ENCODE measurements at regions not wholly inside any gene's neighbourhood (a gene's known extent, or its start where the extent isn't known, plus 50 kb on each side); places are given as distances from the start of the nearest gene placed in this dataset.
"Not testable (repeated sequence)": the region's sequence is repeated elsewhere in the genome, so short reads cannot be mapped to it uniquely, and the experiment has no call there.

DNA sequence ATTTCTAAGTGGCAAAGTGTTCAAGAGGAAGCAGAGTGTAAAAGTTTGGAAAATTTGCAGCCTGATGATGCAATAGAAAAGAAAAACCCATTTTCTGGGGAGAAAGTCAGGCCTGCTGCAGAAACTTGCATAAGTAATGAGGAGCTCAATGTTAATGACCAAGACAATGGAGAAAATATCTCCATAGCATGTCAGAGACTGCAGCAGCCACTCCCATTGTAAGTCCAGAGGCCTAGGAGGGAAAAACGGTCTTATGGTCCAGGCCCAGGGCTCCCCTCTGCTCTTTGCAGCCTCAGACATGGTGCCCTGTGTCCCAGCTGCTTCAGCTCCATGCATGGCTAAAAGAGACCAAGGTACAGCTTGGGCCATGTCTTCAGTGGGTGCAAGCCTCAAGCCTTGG is 96.6 kb upstream of the GMNC start:
- Mint-ChIP-seq H3K4me1 (no peaks in the 10 kb centered on the region), H3K36me3 (no peaks in the 10 kb centered on the region), H3K27me3 (ENCODE audit: low read depth in 2 of 2) (no peaks in the 10 kb centered on the region), H3K27ac (no peak overlapping the region), H3K9me3 (peaks cover 0 to 7% of the 10 kb centered on the region in 2 donors), H3K4me3 (no peak overlapping the region)
- 64% methylated on average over 1 of the region's 1 CpG for WGBS (ENCODE audit: insufficient coverage)
- Histone ChIP-seq H3K27ac (ENCODE audit: low read length) (no peak overlapping the region), H3K4me3 (ENCODE audit: low read length) (no peak overlapping the region), H3K9me3 (ENCODE audit: control insufficient read depth, insufficient read depth, low read length) (peaks cover 5% of the 10 kb centered on the region), H3K4me1 (ENCODE audit: control insufficient read depth, insufficient read depth, low read length) (no peaks in the 10 kb centered on the region), H3K27me3 (ENCODE audit: control insufficient read depth, insufficient read depth, low read length) (no peaks in the 10 kb centered on the region), H3K36me3 (ENCODE audit: control insufficient read depth, insufficient read depth, low read length) (no peaks in the 10 kb centered on the region)
- TF ChIP-seq, protein P1, sequence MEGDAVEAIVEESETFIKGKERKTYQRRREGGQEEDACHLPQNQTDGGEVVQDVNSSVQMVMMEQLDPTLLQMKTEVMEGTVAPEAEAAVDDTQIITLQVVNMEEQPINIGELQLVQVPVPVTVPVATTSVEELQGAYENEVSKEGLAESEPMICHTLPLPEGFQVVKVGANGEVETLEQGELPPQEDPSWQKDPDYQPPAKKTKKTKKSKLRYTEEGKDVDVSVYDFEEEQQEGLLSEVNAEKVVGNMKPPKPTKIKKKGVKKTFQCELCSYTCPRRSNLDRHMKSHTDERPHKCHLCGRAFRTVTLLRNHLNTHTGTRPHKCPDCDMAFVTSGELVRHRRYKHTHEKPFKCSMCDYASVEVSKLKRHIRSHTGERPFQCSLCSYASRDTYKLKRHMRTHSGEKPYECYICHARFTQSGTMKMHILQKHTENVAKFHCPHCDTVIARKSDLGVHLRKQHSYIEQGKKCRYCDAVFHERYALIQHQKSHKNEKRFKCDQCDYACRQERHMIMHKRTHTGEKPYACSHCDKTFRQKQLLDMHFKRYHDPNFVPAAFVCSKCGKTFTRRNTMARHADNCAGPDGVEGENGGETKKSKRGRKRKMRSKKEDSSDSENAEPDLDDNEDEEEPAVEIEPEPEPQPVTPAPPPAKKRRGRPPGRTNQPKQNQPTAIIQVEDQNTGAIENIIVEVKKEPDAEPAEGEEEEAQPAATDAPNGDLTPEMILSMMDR (IDR thresholded peaks at IDR 0.05), result no peak
- no peak for DNase-seq
- no peak for ATAC-seq
- intact Hi-C loops (cut with micrococcal nuclease), result no loop called here

DNA sequence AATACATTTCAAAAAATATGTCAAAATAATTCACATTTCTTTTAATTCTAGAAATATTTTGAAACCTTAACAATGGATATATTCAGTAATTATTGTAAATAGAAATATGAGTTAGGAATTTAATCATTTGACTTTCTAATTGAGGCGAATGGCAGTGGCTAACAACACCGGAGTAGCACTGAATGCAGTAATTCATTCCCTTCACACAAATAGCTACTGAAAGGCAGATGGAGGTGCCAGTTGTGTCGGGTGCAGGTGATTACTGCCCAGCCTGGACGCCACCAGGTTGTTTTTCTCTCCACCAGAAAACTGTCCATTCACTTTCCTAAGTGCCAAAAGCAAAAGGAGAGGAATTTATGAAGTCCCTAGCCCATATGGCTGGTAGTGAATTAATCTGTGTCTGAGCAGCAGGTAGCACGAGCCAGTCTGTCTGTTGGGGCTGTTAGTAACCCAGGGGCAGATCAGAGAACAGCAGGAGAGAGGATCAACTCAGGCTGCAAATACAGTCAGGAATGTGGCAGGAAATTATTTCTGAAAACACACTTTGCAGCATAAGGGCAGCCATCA is 79.3 kb upstream of the GMNC start:
- no peak overlapping the region for H3K4me3 ChIP-seq (ENCODE audit: low read length)
- Mint-ChIP-seq H3K4me1 (no peaks in the 10 kb centered on the region), H3K4me3 (no peak overlapping the region), H3K27ac (no peak overlapping the region), H3K27me3 (ENCODE audit: low read depth in 2 of 2) (no peaks in the 10 kb centered on the region), H3K9me3 (peaks cover 3 to 6% of the 10 kb centered on the region in 2 donors), H3K36me3 (no peaks in the 10 kb centered on the region)
- intact Hi-C loops (cut with micrococcal nuclease), result no loop called here
- no peak for ATAC-seq
- DNase-seq, result no peak
- H3K36me3 ChIP-seq (ENCODE audit: control insufficient read depth, insufficient read depth, low read length), result no peaks in the 10 kb centered on the region
- no peak overlapping the region for H3K27ac ChIP-seq (ENCODE audit: low read length)
- no peaks in the 10 kb centered on the region for H3K9me3 ChIP-seq (ENCODE audit: control insufficient read depth, insufficient read depth, low read length)
- WGBS (ENCODE audit: insufficient coverage), result 91% methylated on average over 5 of the region's 5 CpGs
- TF ChIP-seq, protein P1 (IDR thresholded peaks at IDR 0.05), result no peak
- H3K27me3 ChIP-seq (ENCODE audit: control insufficient read depth, insufficient read depth, low read length), result no peaks in the 10 kb centered on the region
- no peaks in the 10 kb centered on the region for H3K4me1 ChIP-seq (ENCODE audit: control insufficient read depth, insufficient read depth, low read length)

DNA sequence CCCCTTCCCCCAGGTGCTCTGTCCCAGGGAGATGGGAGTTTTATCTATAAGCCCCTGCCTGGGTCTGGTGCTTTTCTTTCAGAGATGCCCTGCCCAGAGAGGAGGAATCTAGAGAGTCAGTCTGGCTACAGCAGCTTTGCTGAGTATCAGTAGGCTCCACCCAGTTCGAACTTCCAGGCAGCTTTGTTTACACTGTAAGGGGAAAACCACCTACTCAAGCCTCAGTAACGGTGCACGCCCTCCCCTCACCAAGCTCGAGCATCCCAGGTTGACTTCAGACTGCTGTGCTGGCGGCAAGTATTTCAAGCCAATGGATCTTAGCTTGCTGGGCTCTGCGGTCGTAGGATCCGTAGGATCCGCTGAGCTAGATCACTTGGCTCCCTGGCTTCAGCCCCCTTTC is 72.1 kb upstream of the GMNC start:
- H3K27me3 Mint-ChIP-seq (ENCODE audit: low read depth in 2 of 2); intact Hi-C loops (cut with micrococcal nuclease); H3K36me3 Mint-ChIP-seq; H3K27ac ChIP-seq (ENCODE audit: low read length); H3K4me3 Mint-ChIP-seq; H3K9me3 ChIP-seq (ENCODE audit: control insufficient read depth, insufficient read depth, low read length); H3K4me1 ChIP-seq (ENCODE audit: control insufficient read depth, insufficient read depth, low read length); H3K36me3 ChIP-seq (ENCODE audit: control insufficient read depth, insufficient read depth, low read length); H3K4me3 ChIP-seq (ENCODE audit: low read length); DNase-seq; H3K4me1 Mint-ChIP-seq; H3K27ac Mint-ChIP-seq; H3K27me3 ChIP-seq (ENCODE audit: control insufficient read depth, insufficient read depth, low read length); H3K9me3 Mint-ChIP-seq; ATAC-seq: not testable (repeated sequence)
- 83% methylated on average over 9 of the region's 9 CpGs for WGBS (ENCODE audit: insufficient coverage)

DNA sequence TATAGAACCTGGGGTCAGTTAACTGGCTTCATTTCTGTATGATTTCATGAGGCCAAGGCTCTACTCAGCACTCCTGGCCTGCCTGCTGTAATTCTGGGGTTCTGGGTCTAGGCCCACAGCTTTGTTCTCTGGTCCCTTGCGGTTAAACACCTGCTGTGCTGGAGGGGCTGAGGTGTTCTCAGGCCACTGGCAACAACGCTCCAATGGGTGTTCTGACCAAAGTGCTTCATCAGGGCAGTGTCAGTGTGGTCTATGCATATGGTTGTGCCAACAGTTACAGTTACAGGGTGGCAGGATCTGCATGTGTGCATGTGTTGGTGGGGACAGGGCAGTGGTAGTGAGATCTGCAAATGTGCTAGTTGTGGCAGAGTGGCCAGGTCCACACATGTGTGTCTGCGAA is 64.1 kb upstream of the GMNC start:
- Histone ChIP-seq H3K27ac (ENCODE audit: low read length) (no peak overlapping the region), H3K4me3 (ENCODE audit: low read length) (no peak overlapping the region), H3K36me3 (ENCODE audit: control insufficient read depth, insufficient read depth, low read length) (no peaks in the 10 kb centered on the region), H3K27me3 (ENCODE audit: control insufficient read depth, insufficient read depth, low read length) (no peaks in the 10 kb centered on the region), H3K9me3 (ENCODE audit: control insufficient read depth, insufficient read depth, low read length) (no peaks in the 10 kb centered on the region), H3K4me1 (ENCODE audit: control insufficient read depth, insufficient read depth, low read length) (no peaks in the 10 kb centered on the region)
- H3K27ac Mint-ChIP-seq, result no peak overlapping the region
- H3K27me3 Mint-ChIP-seq (ENCODE audit: low read depth in 2 of 2), result no peaks in the 10 kb centered on the region
- WGBS (ENCODE audit: insufficient coverage), result 69% methylated on average over 2 of the region's 3 CpGs
- H3K4me3 Mint-ChIP-seq, result no peak overlapping the region
- intact Hi-C loops (cut with micrococcal nuclease), result no loop called here
- TF ChIP-seq, protein P1 (IDR thresholded peaks at IDR 0.05), result no peak
- DNase-seq (no peak), ATAC-seq (no peak)
- peaks cover 8 to 18% of the 10 kb centered on the region in 2 donors for H3K9me3 Mint-ChIP-seq
- H3K36me3 Mint-ChIP-seq, result no peaks in the 10 kb centered on the region
- H3K4me1 Mint-ChIP-seq, result no peaks in the 10 kb centered on the region

Measured in natural killer cell (primary cell).